OCI-M1 (cell line): ENCODE measurements at regions not wholly inside any gene's neighbourhood (a gene's known extent, or its start where the extent isn't known, plus 50 kb on each side); places are given as distances from the start of the nearest gene placed in this dataset.
"Not testable (repeated sequence)": the region's sequence is repeated elsewhere in the genome, so short reads cannot be mapped to it uniquely, and the experiment has no call there.

Experiments
- DNase-seq: peaks from one replicate; lab custom pipeline; 2025; lab: John Stamatoyannopoulos, UW

DNA sequence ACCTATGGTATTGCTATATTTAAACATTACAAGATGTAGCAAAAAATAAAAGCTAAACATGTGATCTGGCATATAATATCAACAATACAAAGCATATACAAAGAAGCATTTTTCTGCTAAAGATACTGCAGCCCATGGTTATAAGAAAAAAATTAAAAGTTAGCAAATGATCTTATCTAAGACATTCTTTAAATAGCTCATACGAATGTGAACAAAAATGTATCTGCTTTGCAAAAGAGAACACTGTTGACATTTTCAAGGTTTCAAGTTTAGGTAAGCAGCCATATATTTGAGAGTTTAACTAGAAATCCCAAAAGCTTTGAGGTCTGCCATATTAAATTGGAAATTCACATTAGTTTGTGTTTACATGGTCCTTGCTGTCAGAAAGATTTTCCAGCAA, 301.0 kb upstream of the SLC39A10 start:
- DNase-seq = no peak

DNA sequence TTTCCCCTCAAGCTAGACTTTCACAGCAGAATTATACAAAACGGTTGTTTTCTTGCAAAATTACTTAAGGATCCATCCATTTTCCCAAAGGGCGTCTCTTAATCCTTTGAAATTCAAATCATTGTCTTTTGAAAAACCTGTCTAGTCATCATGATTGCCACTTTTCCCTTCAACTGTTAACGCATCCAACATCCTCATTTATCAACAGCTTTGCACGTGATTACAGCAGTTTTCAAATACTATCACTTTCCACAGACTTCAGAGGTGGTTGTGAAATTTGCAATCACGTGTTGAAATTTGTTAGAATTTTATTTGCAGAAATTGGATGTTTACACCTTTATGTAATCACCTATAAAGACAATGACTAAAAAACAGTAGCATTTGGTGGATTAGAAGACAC, 304.4 kb upstream of the SLC39A10 start:
- DNase-seq = peak; percentile 94

DNA sequence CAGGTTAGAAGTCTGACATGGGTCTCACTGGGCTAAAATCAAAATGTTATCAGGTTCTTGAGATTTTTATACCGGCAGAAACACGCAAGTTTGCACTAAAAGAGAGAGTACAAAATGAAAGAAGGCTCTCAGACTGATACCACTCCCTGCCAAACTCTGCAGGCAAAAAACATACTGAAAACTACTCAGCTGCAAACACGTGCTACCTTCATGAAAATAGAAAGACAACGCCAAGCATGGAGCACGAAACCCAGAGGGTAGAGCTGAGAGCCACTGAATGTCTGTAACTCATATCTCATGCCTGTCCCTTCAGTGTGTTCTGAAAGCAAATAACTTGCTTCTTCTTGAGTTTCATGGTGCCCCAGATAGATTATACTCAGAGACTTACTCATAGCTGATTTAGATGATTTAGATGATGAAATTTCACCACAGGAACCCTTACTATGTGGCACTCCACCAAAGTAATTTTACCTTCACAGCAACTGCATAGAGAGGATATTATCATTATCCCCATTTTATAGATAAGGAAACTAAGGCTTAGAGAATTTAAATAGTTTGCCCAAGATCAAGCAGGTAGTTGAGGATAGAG, 313.0 kb upstream of the SLC39A10 start:
- DNase-seq = peak; percentile 31

DNA sequence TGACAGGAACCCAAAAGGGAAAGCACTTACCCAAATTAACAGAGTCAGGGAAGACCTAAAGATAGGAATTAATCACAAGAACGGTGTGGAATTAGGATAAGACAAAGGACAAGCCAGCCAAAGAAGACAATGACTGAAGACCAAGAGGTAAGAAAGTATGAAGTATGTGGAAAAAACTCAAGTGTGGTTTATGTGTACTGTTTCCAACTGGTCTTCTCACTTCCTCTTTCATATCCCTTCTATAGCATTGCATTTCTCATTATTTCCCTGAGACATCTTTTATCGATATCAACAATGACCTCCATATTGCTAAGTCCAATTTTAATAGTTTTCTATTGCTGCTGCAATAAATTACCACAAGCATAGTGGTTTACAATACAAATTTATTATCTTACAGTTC, 313.5 kb upstream of the SLC39A10 start:
- peak; percentile 62 for DNase-seq

DNA sequence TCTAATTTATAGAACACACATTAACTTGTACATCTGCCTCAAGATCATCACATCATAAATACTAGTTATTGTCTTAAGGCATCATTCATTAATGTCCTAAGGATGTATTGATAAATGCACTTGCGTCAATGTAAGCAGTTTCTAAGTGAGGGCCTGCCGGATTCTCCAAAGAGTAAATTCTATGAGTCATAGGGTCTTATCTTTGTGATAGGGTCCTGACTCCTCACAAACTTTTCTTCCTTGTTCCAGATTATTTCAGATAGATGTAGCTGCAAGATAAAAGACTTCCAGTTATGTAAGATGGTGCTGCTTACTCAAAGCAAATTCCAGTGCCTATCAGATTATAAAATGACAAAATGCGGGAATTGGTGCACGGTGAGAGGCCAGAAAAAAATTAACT, 315.0 kb upstream of the SLC39A10 start:
- DNase-seq = peak; percentile 57

DNA sequence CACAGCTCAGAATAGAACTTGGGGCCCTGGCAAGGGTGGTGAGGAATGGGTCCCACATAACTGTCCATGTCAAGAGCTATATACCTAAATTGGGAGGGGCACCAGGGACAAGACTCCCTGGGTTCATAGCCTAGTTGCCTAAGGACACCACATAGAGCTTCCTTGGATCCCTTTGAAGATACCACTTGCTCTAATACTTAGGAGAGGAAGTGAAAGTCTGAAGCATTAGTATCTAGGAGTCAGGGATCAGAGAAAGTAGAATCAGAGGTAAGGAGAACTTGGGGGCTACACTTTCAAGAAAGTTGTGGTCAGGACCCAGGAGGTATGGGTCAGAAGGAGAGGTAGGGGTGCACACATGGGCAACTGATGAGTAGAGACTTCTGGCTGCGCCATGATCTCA, 318.2 kb upstream of the SLC39A10 start:
- no peak for DNase-seq

DNA sequence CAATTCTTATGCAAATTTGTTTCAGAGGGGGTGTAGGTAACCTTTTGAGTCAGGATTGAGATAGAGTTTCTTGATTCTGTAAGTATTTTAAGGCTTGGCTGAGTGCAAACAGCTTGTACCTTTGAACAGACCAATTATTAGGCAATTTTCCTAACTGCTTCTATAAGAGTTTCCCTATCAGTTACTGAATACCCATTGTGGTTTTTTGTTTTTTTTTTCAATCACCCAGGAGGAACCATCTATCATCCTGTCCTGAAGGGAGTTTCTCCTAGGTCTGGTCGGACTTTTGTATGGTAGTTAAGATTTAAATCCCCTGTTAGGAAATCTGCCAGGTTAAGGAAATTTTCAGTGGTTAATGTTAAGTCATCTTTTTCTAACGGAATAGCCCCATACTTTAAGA, 319.4 kb upstream of the SLC39A10 start:
- DNase-seq = peak; percentile 83

DNA sequence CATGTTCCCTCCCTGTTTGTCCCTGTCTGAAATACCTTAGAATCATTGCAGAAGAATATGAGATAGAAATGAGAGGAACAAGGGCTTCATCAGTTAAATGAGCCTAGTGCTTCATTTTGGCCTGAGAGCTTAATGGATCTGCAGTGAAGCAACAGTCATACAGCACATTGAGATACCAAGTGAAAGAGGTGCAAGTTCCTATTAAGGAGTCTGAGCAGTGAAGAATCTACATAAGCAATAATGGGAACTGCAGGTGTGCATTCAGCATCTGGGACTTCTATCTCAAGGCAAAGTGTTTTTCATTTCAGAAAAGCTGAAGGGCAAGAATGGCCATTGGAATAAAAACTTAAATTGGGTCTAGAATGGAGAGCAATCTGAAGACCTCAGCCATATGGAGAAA, 323.2 kb upstream of the SLC39A10 start:
- no peak for DNase-seq

DNA sequence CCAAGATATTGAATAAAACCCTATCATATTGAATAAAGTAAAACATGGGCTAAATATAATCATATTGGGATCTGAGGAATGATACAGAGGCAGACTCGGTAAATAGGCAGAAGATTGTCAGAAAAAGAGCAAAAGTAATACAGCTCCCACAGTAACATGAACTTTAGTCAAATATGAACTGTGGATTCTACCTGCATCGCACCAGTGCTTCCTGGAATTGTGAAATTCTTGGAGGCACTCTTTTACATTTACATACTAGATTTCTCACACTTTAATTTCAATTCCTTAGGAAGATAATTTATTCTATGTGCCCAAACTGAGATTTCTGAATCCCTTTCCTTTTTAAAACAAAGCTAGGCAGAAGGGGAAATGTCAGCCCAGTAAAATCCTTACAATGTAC, 325.1 kb upstream of the SLC39A10 start:
- no peak for DNase-seq

DNA sequence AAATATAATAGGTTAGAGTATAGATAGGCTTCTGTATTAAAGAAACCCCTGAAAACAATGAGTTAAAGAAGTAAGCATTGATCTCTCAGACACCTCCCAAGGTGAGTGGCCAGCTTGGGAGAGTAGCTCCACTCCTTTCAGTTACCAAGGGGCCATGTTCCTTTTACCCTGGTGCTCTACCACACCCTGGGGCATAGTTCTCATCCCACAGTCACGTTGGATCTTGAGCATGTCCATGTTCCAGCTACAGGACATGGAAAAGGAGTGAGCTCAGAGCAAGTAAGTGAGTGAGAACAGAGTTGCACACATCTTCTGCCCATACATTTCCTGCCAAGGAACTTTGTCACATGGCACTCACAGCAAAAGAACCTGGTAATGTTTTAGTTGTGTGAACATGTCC, 325.9 kb upstream of the SLC39A10 start:
- no peak for DNase-seq

DNA sequence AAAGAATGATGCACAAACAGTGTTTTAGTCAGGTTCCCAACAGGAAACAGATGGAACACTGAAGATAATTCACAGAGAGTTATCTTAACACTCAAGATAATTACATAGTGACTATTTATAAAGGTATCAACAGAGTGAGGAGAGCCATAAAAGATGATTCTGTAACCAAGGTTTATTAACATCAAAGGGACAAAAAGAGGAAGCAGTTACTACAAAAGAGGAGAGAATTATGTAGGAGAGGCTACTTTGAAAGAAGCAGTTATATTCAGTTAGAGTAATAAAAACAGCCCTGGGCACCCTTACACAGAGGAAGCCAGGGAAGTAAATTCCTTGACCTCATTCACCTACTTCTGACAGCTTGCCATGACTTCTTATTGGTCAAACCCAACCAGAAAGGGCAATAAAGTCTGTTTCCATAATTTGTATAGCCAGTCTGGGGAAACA, 326.5 kb upstream of the SLC39A10 start:
- peak; percentile 93 for DNase-seq

DNA sequence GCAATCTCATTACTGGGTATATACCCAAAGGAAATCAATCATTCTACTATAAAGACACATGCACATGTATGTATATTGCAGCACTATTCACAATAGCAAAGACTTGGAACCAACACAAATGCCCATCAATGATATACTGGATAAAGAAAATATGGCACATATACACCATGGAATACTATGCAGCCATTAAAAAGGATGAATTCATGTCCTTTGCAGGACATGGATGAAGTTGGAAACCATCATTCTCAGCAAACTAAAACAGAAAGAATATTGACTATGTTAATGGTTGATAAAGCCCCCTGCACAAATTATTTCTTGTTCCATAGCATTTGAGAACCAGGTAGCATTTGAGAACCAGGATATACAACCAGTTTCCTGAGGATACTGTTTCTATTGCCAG, 327.2 kb upstream of the SLC39A10 start:
- DNase-seq = not testable (repeated sequence)

DNA sequence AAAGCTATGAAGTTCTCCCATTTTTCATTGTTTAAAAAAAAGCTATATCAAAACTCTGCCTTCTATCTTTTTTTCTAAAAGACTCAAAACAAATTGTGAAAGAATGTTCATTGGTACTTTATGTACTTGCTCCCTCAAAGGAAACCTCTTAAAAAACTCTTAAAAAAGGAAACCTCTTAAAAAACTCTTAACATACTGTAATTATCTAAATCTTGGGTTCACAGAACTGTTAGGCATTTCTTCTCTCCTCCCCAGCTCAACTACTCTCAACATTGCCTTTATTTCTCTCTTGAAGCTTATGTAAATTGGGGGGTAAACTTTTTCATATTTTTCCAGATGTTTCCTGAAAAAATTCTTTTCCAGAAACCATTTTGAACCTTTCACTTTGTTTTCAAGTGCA, 330.5 kb upstream of the SLC39A10 start:
- DNase-seq = no peak

DNA sequence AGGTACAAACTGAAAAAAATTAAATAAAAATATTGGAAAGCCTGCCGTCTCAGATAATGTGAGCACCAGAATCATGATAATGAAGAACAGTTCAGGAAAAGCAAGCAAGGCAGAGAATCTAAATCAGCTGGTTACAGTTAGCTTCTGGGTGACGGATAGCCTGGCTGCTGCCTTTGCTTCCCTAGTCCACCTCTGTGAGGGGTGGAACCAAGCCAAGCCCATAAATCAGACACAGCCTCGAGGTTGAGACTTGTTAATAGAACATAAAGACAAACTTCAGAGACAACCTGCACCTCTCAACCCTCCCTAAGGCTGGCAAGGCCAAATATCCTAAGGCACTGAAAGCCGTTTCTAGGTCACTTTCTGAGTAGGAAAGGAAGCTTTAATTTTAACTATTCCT, 334.7 kb upstream of the SLC39A10 start:
- peak; percentile 43 for DNase-seq

DNA sequence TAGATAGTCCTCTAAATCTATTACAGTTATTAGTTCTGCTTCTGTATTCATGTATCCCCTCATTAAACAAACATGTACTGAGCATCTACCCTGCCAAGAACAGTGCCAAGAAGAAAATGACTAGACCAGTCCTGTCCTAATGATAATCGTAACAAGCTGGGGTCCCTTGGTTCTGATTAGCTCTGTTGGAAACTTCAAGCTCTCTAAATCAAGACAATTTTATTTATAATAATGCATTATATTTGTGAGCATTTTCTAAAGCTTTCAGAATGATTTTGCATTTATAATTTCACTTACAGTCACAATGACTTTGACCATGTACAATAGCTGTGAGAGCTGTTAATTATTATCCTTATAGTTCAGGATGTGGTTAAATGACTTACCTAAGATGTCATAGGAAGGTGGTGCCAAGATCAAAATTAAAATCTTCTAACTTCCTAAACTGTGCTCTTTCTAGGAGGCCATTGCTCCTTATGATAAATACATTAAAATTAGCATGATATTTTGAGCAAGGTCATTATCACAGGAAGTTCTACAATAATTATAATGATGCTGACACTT, 336.5 kb upstream of the SLC39A10 start:
- no peak for DNase-seq

DNA sequence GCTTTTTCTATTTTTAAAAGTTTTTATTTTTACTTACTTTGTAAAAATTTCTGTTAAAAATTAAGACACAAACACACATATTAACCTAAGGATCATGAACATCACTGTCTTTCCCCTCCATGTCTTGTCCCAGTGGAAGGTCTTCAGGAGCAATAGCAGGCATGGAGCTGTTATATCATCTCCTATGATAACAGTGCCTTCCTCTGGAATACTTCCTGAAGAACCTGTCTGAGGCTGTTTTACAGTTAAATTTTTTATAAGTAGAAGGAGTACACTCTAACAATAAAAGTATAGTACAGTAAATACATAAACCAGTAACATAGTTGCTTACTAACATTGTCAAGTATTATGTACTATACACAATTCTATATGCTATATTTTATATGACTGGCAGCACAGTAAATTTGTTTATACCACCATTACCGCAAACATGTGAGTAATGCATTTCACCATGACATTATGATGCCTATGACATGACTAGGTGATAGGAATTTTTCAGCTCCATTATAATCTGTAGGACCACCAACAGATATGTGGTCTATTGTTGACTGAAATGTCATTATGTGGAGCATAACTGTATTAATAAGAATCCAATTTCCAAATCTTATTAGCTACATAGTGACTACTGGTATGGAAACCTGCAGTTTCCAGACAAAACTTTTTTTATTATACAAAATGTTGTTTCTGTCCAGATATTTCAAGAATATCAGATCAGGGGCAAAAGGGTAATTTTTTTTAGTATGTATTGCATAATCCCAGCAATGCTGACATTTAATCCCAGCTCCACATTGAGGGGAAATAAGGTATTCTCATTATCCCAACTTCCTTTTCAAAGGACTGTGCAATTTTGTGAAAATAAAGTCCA, 337.2 kb upstream of the SLC39A10 start:
- DNase-seq = no peak

DNA sequence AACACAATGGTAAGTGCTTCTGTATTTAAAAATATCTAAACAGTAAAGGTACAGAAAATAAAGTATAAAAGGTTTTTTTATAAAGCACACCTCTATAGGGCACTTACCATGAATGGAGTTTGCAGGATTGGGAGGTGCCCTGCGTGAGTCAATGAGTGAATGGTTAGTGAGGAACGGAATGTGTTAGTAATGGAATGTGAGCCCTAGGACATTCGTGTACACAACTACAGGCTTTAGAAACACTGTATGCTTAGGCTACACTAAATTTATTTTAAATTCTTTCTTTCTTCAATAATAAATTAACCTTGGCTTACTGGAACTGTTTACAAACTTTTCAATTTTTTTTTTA, 337.9 kb upstream of the SLC39A10 start:
- DNase-seq = no peak

DNA sequence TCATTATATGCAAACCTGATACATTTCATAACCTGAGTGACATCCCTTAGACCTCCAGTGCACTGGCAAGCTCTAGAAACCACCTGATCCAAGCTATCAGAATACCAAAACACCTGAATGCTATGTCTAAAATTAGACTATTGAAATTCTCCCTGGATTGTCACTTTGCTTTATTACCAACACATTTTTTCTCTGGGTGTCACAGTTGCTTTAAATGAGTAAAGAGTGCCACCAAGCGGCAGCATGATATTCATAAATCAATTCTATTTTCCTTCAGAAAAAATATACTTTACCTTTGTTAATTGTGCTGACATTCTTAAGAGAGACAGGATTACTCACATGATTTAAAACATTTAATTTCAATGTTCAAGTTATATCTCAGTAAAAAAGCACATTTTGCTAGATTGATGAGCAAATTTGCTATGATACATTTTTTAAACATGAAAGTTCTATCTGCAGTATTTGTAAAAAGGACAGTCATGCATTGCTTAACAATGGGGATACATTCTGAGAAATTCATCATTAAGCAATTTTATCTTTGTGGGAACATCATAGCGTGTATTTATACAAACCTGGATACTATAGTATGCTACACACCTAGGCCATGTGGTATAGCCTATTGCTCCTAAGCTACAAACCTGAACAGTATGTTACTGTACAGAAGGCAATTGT, 338.4 kb upstream of the SLC39A10 start:
- DNase-seq = peak; percentile 81

DNA sequence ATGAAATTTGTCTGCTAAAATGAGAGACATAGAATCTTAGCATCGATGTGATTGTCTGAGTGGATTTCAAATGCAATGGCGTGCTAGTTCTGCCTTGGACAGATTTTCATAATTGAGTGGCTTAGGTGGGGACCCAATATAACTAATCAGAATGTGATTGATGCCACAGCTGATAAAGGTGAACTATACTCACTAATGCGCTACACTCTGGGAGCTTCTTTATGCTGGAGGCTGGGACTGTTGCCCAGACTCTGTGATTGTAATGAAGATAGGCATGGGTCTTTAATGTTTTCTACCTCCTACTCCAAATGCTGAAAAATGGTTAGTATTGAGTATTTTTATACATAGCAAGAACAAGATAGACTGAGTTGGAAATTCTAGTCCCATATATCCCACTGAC, 339.5 kb upstream of the SLC39A10 start:
- DNase-seq = no peak

DNA sequence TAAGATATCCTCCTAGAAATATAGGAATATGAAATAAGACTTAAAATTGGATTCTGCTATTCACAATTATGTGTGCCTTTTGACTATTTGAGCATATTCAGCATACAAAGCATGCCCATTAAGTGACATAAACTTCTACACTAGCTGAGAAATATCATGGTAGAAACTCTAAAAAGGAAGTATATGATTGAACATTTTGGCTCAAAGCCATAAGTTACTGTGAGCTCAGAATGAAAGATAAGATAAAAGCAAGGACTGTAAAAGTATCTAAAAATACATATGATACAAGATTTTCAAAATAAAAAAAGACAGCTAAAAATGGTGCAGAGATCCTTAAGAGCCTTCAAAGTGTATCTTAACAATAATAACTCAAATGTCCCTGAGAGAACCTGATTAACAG, 340.5 kb upstream of the SLC39A10 start:
- DNase-seq = peak; percentile 72

DNA sequence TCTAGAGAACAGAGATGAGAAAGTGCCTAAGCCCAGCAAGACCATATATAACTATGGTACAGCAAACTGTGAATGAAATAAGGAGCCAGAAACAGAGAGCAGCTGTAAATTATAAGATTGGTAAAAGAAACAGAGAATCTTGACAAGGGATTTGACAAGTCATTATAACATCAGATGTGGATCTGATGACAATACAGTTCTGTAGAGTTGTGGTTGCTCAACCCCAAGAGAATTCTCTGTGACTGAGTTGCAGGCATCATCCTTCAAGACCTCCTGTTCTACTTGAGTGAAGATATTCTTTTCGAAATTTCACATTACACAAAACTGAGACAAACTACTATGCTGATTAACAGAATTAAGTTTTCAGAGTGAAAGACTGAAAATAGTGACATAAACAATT, 343.1 kb upstream of the SLC39A10 start:
- DNase-seq = peak; percentile 36

DNA sequence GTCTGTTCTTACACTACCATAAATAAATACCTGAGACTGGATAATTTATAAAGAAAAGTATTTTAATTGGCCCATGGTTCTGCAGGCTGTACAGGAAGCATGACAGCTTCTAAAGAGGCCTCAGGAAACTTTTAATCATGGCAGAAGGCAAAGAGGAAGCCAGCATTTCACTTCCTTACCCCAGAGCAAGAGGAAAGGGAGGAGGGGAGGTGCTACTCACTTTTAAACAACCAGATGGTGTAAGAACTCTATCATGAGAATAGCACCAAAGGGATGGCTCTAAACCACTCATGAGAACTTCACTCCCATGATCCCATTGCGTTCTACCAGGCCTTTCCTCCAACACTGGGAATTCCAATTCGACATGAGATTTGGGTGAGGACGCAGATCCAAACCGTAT, 344.4 kb upstream of the SLC39A10 start:
- peak; percentile 69 for DNase-seq

DNA sequence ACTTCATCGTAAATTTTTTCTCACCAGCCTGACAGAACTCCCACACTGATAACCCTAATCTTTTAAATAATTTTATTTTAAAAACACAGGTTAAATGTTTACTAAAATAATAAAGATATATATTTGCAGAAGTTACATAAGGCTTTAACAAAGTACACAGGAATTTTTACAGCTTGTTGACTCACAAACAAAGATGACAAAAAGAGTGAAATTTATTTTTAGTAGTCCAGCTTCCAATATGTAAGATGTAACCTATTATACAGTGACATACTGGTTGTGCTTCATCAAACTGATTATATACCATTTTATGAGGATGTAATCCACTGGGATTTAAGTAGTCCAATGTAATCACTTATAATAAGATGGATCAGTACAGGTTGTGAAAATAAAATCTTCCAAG, 348.9 kb upstream of the SLC39A10 start:
- no peak for DNase-seq
